Smooth muscle cell (in vitro differentiated cells): ENCODE measurements at regions not wholly inside any gene's neighbourhood (a gene's known extent, or its start where the extent isn't known, plus 50 kb on each side); places are given as distances from the start of the nearest gene placed in this dataset.
"Not testable (repeated sequence)": the region's sequence is repeated elsewhere in the genome, so short reads cannot be mapped to it uniquely, and the experiment has no call there.

Source experiments
- DNase-seq: peaks from one replicate; lab custom pipeline; 2025; ENCODE audit not compliant: unreplicated experiment; lab: John Stamatoyannopoulos, UW
- H2AFZ ChIP-seq: fragments of 200-600 bp; sonication (generic); 2 replicates; pipeline ENCODE4 v1.6.0; 2016; ENCODE audit warnings: antibody characterized with exemption, low read depth, mild to moderate bottlenecking
- H3F3A ChIP-seq: fragments of 200-600 bp; sonication (generic); 2 replicates; pipeline ENCODE4 v1.6.0; 2017; ENCODE audit warnings: antibody characterized with exemption, low read depth
- H3K27ac ChIP-seq: fragments of 200-600 bp; sonication (generic); 2 replicates; pipeline ENCODE4 v1.5.1; 2016; ENCODE audit warnings: low read depth, mild to moderate bottlenecking
- H3K27me3 ChIP-seq: fragments of 200-600 bp; sonication (generic); 2 replicates; pipeline ENCODE4 v1.6.1; 2016; ENCODE audit warnings: low read depth, mild to moderate bottlenecking
- H3K36me3 ChIP-seq: fragments of 200-600 bp; sonication (generic); 2 replicates; pipeline ENCODE4 v1.5.1; 2016; ENCODE audit warnings: low read depth
- H3K4me1 ChIP-seq: fragments of 200-600 bp; sonication (generic); 2 replicates; pipeline ENCODE4 v1.5.1; 2016; ENCODE audit warnings: low read depth
- H3K4me2 ChIP-seq: fragments of 200-600 bp; sonication (generic); 2 replicates; pipeline ENCODE4 v1.6.0; 2016; ENCODE audit warnings: mild to moderate bottlenecking
- H3K4me3 ChIP-seq: fragments of 200-600 bp; sonication (generic); 2 replicates; pipeline ENCODE4 v1.5.1; 2016; ENCODE audit warnings: mild to moderate bottlenecking
- H3K79me2 ChIP-seq: fragments of 200-600 bp; sonication (generic); 2 replicates; pipeline ENCODE4 v1.6.0; 2016; ENCODE audit warnings: low read depth, mild to moderate bottlenecking
- H3K9ac ChIP-seq: fragments of 200-600 bp; sonication (generic); 2 replicates; pipeline ENCODE4 v1.6.0; 2016; ENCODE audit warnings: low read depth
- H3K9me3 ChIP-seq: fragments of 200-600 bp; sonication (generic); replicated peaks from 2 replicates; pipeline ENCODE4 v1.5.1; 2016; ENCODE audit warnings: low read depth
- H4K20me1 ChIP-seq: fragments of 200-600 bp; sonication (generic); 2 replicates; pipeline ENCODE4 v1.6.0; 2016; ENCODE audit warnings: low read depth
- CTCF ChIP-seq: fragments of 200-600 bp; sonication (generic); IDR thresholded peaks from 2 replicates; pipeline ENCODE4 v1.5.1; 2017; ENCODE audit warnings: borderline replicate concordance, mild to moderate bottlenecking, antibody characterized with exemption; ENCODE audit not compliant: insufficient read depth, poor library complexity, severe bottlenecking
- WGBS: methylation state at CpG from one replicate; pipeline ENCODE4 v1.1.7; 2016; ENCODE audit warnings: low lambda C conversion rate; 5-methylcytosine and 5-hydroxymethylcytosine counted together

- no peaks in the 10 kb centered on the region for H3K9me3 ChIP-seq
- no peaks in the 10 kb centered on the region for H4K20me1 ChIP-seq
- no peak for DNase-seq
- H3K4me3 ChIP-seq: no peak overlapping the region
- TF ChIP-seq CTCF: no peak
- no peak overlapping the region for H2AFZ ChIP-seq
- WGBS: 84% methylated on average over 4 of the region's 4 CpGs
- no peaks in the 10 kb centered on the region for H3K27me3 ChIP-seq
- no peaks in the 10 kb centered on the region for H3F3A ChIP-seq
- H3K27ac ChIP-seq: no peak overlapping the region
- no peak overlapping the region for H3K4me2 ChIP-seq
- no peaks in the 10 kb centered on the region for H3K4me1 ChIP-seq
- no peaks in the 10 kb centered on the region for H3K36me3 ChIP-seq
- H3K79me2 ChIP-seq: no peaks in the 10 kb centered on the region
- H3K9ac ChIP-seq: no peak overlapping the region
Measured at GRCh38 chr5:174583071-174583470, 141.3 kb upstream of the MSX2 start.

- no peak for TF ChIP-seq CTCF
- Histone ChIP-seq H3K79me2 (no peaks in the 10 kb centered on the region), H3K4me3 (no peak overlapping the region), H3K27ac (no peak overlapping the region), H3K4me1 (no peaks in the 10 kb centered on the region), H4K20me1 (no peaks in the 10 kb centered on the region), H3K27me3 (no peaks in the 10 kb centered on the region), H3F3A (no peaks in the 10 kb centered on the region), H3K36me3 (no peaks in the 10 kb centered on the region), H2AFZ (no peak overlapping the region), H3K4me2 (no peak overlapping the region), H3K9ac (no peak overlapping the region), H3K9me3 (no peaks in the 10 kb centered on the region)
- 97% methylated on average over 2 of the region's 2 CpGs for WGBS
- DNase-seq: no peak
Measured at GRCh38 chr5:174585472-174585871, 138.9 kb upstream of the MSX2 start.

- not testable (repeated sequence) for H3F3A ChIP-seq, H3K9ac ChIP-seq, H3K36me3 ChIP-seq, H3K27me3 ChIP-seq, H3K79me2 ChIP-seq, H4K20me1 ChIP-seq, H3K27ac ChIP-seq, H3K4me2 ChIP-seq, DNase-seq, H3K4me3 ChIP-seq, H3K9me3 ChIP-seq, H3K4me1 ChIP-seq, H2AFZ ChIP-seq
- 95% methylated on average over 4 of the region's 4 CpGs for WGBS
Measured at GRCh38 chr5:174586163-174586562, 138.2 kb upstream of the MSX2 start.

- Histone ChIP-seq H3K4me2 (no peak overlapping the region), H3K4me1 (no peaks in the 10 kb centered on the region), H3K4me3 (no peak overlapping the region), H3K9ac (no peak overlapping the region), H3K9me3 (no peaks in the 10 kb centered on the region), H3K79me2 (no peaks in the 10 kb centered on the region), H3K27me3 (no peaks in the 10 kb centered on the region), H2AFZ (no peak overlapping the region), H3F3A (no peaks in the 10 kb centered on the region), H3K27ac (no peak overlapping the region), H3K36me3 (no peaks in the 10 kb centered on the region), H4K20me1 (no peaks in the 10 kb centered on the region)
- TF ChIP-seq CTCF: no peak
- 67% methylated on average over 7 of the region's 7 CpGs for WGBS
- no peak for DNase-seq
Measured at GRCh38 chr5:174589011-174589410, 135.4 kb upstream of the MSX2 start.
